Osteoblast (primary cell): ENCODE measurements at regions not wholly inside any gene's neighbourhood (a gene's known extent, or its start where the extent isn't known, plus 50 kb on each side); places are given as distances from the start of the nearest gene placed in this dataset.

Source experiments
- DNase-seq: peaks from one replicate; pipeline ENCODE4 v3.0.0; 2011; ENCODE audit warnings: low spot score, mixed read lengths; ENCODE audit not compliant: insufficient read length; ENCODE audit errors: missing footprints
- H2AFZ ChIP-seq: 2 replicates; pipeline ENCODE4 v1.6.0; 2011; ENCODE audit warnings: mild to moderate bottlenecking, low read length
- H3K27ac ChIP-seq: 2 replicates; pipeline ENCODE4 v1.5.1; 2011; ENCODE audit warnings: mild to moderate bottlenecking, low read depth, low read length, moderate library complexity
- H3K27me3 ChIP-seq: 2 replicates; pipeline ENCODE4 v1.6.0; 2012; ENCODE audit warnings: mild to moderate bottlenecking, control low read depth, inconsistent platforms, low read length, moderate library complexity; ENCODE audit not compliant: insufficient read depth
- H3K36me3 ChIP-seq: 2 replicates; pipeline ENCODE4 v1.5.1; 2011; ENCODE audit warnings: mild to moderate bottlenecking, low read length, control low read depth, moderate library complexity; ENCODE audit not compliant: insufficient read depth
- H3K4me1 ChIP-seq: 2 replicates; pipeline ENCODE4 v1.5.1; 2011; ENCODE audit warnings: mild to moderate bottlenecking, low read length, control low read depth, moderate library complexity; ENCODE audit not compliant: insufficient read depth
- H3K4me2 ChIP-seq: 2 replicates; pipeline ENCODE4 v1.6.0; 2011; ENCODE audit warnings: mild to moderate bottlenecking, low read length; ENCODE audit not compliant: insufficient read depth
- H3K4me3 ChIP-seq: fragments of 200-600 bp; sonication (generic); 3 replicates; pipeline ENCODE4 v1.5.1; 2012; ENCODE audit warnings: mild to moderate bottlenecking, low read length, inconsistent platforms; ENCODE audit not compliant: insufficient read depth
- H3K79me2 ChIP-seq: 2 replicates; pipeline ENCODE4 v1.6.0; 2012; ENCODE audit warnings: mild to moderate bottlenecking, low read length, control low read depth, inconsistent platforms; ENCODE audit not compliant: insufficient read depth
- H3K9me3 ChIP-seq: 2 replicates; pipeline ENCODE4 v1.5.1; 2011; ENCODE audit warnings: low read depth, low read length, control low read depth
- H4K20me1 ChIP-seq: 2 replicates; pipeline ENCODE4 v1.6.0; 2012; ENCODE audit warnings: mild to moderate bottlenecking, low read length, control low read depth; ENCODE audit not compliant: insufficient read depth
- TF ChIP-seq, protein P1 (sequence below): IDR thresholded peaks from 2 replicates; pipeline ENCODE4 v1.5.1; 2011; ENCODE audit warnings: mild to moderate bottlenecking, low read depth, low read length, moderate library complexity; ENCODE audit errors: extremely low read depth

DNA sequence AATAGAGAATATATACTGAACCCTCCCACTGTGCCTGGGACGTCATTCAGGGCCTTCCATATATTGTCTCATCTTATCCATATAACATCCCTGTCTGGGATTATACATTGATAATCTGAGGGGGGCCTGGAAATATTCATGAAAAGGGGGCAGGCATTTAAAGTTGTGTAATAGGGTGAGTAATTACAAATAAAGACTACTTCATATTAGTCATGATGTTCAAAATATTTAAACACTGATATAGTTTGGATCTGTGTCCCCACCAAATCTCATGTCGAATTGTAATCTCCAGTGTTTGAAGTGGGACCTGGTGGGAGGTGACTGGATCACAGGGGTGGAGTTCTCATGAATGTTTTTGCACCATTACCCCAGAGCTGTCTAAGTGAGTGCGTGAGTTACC, 97.8 kb downstream of the AQP9 start:
- no peaks in the 10 kb centered on the region for H3K36me3 ChIP-seq
- no peaks in the 10 kb centered on the region for H3K79me2 ChIP-seq
- no peak overlapping the region for H3K27ac ChIP-seq
- H3K4me3 ChIP-seq, result no peak overlapping the region
- H2AFZ ChIP-seq, result no peak overlapping the region
- DNase-seq, result no peak
- H4K20me1 ChIP-seq, result no peaks in the 10 kb centered on the region
- peaks cover 10% of the 10 kb centered on the region for H3K27me3 ChIP-seq
- TF ChIP-seq, protein P1, sequence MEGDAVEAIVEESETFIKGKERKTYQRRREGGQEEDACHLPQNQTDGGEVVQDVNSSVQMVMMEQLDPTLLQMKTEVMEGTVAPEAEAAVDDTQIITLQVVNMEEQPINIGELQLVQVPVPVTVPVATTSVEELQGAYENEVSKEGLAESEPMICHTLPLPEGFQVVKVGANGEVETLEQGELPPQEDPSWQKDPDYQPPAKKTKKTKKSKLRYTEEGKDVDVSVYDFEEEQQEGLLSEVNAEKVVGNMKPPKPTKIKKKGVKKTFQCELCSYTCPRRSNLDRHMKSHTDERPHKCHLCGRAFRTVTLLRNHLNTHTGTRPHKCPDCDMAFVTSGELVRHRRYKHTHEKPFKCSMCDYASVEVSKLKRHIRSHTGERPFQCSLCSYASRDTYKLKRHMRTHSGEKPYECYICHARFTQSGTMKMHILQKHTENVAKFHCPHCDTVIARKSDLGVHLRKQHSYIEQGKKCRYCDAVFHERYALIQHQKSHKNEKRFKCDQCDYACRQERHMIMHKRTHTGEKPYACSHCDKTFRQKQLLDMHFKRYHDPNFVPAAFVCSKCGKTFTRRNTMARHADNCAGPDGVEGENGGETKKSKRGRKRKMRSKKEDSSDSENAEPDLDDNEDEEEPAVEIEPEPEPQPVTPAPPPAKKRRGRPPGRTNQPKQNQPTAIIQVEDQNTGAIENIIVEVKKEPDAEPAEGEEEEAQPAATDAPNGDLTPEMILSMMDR, result no peak
- H3K4me2 ChIP-seq, result no peak overlapping the region
- H3K9me3 ChIP-seq, result no peaks in the 10 kb centered on the region
- H3K4me1 ChIP-seq, result no peaks in the 10 kb centered on the region

DNA sequence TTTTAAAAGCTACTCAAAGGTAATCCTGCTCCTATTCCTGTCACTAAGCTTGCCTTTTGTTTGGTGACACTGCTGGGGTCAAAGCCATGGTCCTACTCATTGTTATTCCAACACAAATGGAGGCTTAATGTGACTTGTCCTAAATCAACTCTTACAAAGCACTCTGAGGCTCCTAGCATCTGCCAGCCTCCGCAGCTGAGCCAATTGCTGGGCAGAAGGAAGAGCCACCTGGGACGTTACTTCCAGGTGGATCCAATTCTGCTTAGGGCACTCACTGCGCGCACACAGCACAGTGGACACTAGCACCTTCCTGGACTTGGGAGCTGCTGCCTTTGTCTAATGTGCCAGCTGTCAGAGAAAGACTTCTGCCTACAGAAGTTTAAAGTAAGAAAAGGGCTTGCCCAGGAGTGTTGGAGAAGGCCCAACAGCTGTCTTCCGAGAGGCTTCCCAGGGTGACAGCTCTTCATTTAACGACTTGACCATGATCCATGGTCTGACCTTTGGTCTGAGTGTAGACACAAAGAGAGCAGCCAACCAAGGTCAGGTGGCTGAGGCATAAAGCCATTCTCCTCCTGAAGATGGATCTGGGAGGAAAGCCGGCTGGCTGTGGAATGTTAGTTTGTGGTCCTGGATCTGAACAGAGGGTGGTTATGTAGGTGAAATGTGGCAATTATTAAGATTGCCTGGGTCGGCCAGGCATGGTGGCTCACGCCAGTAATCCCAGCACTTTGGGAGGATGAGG, 102.2 kb downstream of the AQP9 start:
- no peak for DNase-seq
- Histone ChIP-seq H3K27ac (no peak overlapping the region), H2AFZ (no peak overlapping the region), H3K4me2 (no peak overlapping the region), H4K20me1 (no peaks in the 10 kb centered on the region), H3K9me3 (no peaks in the 10 kb centered on the region), H3K79me2 (no peaks in the 10 kb centered on the region), H3K4me1 (no peaks in the 10 kb centered on the region), H3K36me3 (no peaks in the 10 kb centered on the region), H3K4me3 (no peak overlapping the region), H3K27me3 (peaks cover 10% of the 10 kb centered on the region)
- TF ChIP-seq, protein P1, result no peak

DNA sequence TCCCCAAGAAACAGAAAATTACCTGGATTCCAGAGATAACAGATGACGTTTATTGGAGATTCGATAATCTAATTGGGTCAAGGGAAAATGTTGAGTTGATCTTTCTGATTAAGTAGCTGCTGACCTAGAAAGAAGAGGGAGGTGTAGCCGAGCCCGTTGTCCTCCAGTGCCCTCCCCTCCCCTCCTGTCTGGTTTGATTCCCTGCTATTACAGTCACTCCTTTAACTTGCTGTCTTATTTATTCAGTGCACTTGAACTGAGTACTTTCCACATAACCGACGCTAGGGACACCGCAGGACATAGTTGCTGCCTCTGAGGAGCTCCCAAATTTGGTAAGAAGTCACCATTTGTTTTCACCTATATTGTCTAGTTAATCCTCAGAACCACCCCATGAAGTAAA, 103.7 kb downstream of the AQP9 start:
- H3K27ac ChIP-seq, result no peak overlapping the region
- TF ChIP-seq, protein P1, result peak; percentile 13

DNA sequence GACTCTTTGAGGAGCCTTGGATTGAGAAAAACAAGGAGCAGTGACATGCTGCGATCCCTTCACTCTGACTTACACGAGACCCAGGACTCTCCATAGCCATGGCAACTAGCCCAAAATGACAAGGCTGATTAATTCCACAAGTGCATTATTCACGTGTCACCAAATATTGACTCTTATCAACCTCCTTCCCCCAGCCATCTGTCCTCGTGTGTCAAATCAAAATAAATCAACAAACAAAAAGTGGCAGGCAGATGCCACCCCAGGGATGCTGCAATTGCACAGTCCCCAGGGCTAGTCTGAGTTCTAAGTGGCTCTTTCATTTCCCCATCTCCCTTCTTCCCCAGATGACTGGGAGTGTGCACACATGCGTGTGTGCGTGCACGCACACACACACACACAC, 104.9 kb downstream of the AQP9 start:
- no peak overlapping the region for H3K4me2 ChIP-seq
- no peak overlapping the region for H2AFZ ChIP-seq
- DNase-seq, result no peak
- no peaks in the 10 kb centered on the region for H4K20me1 ChIP-seq
- H3K79me2 ChIP-seq, result no peaks in the 10 kb centered on the region
- no peak overlapping the region for H3K4me3 ChIP-seq
- peaks cover 3% of the 10 kb centered on the region for H3K4me1 ChIP-seq
- no peak overlapping the region for H3K27ac ChIP-seq
- peaks cover 17% of the 10 kb centered on the region for H3K27me3 ChIP-seq
- TF ChIP-seq, protein P1, result no peak
- H3K36me3 ChIP-seq, result no peaks in the 10 kb centered on the region
- no peaks in the 10 kb centered on the region for H3K9me3 ChIP-seq

More for the DNA sequence above, 103.7 kb downstream of the AQP9 start:
- H2AFZ ChIP-seq, result no peak overlapping the region
- H4K20me1 ChIP-seq, result no peaks in the 10 kb centered on the region
- no peak overlapping the region for H3K4me3 ChIP-seq
- H3K36me3 ChIP-seq, result no peaks in the 10 kb centered on the region
- H3K4me1 ChIP-seq, result no peaks in the 10 kb centered on the region
- DNase-seq, result no peak
- H3K4me2 ChIP-seq, result no peak overlapping the region
- H3K27me3 ChIP-seq, result peaks cover 15% of the 10 kb centered on the region
- H3K79me2 ChIP-seq, result no peaks in the 10 kb centered on the region
- no peaks in the 10 kb centered on the region for H3K9me3 ChIP-seq
